ENCODE measurements at regions not wholly inside any gene's neighbourhood (a gene's known extent, or its start where the extent isn't known, plus 50 kb on each side); places are given as distances from the start of the nearest gene placed in this dataset.

GRCh38 chr6:111936718-111937117 is 63.5 kb upstream of the FYN start:
- H3F3A ChIP-seq (ENCODE audit: insufficient read depth, low read length, poor library complexity, severe bottlenecking), result no peaks in the 10 kb centered on the region
- H3K36me3 ChIP-seq (ENCODE audit: insufficient read depth, low read length), result no peaks in the 10 kb centered on the region
- no peak overlapping the region for H3K4me3 ChIP-seq (ENCODE audit: low read length)
- H3K9me3 ChIP-seq (ENCODE audit: low read length), result no peaks in the 10 kb centered on the region
- no peaks in the 10 kb centered on the region for H3K27me3 ChIP-seq (ENCODE audit: insufficient read depth, low read depth, low read length)
- no peaks in the 10 kb centered on the region for H3K79me2 ChIP-seq (replicated peaks; ENCODE audit: insufficient read depth, low read length)
- no peak for TF ChIP-seq SMC3 (conservative IDR thresholded peaks at IDR 0.05; ENCODE audit: poor library complexity)
- TF ChIP-seq RAD21 (conservative IDR thresholded peaks at IDR 0.05), result peak; percentile 17
- TF ChIP-seq POLR2AphosphoS5 (IDR thresholded peaks at IDR 0.05), result peak; percentile 72
- TF ChIP-seq CTCF (IDR thresholded peaks at IDR 0.05; ENCODE audit: poor library complexity, severe bottlenecking), result no peak
- TF ChIP-seq EP300 (conservative IDR thresholded peaks at IDR 0.05; ENCODE audit: poor library complexity, severe bottlenecking), result peak; percentile 63
- no peak for TF ChIP-seq REST (IDR thresholded peaks at IDR 0.05; ENCODE audit: borderline replicate concordance)
- H4K20me1 ChIP-seq (ENCODE audit: insufficient read depth), result no peaks in the 10 kb centered on the region
- no peak overlapping the region for H2AFZ ChIP-seq (ENCODE audit: low read depth, low read length)
- no peak overlapping the region for H3K27ac ChIP-seq (ENCODE audit: low read length)
- no peak overlapping the region for H3K4me2 ChIP-seq (ENCODE audit: low read length)
- no peaks in the 10 kb centered on the region for H3K9me2 ChIP-seq (ENCODE audit: insufficient read depth, low read length)
- no peak overlapping the region for H3K9ac ChIP-seq (ENCODE audit: low read length)

DNA sequence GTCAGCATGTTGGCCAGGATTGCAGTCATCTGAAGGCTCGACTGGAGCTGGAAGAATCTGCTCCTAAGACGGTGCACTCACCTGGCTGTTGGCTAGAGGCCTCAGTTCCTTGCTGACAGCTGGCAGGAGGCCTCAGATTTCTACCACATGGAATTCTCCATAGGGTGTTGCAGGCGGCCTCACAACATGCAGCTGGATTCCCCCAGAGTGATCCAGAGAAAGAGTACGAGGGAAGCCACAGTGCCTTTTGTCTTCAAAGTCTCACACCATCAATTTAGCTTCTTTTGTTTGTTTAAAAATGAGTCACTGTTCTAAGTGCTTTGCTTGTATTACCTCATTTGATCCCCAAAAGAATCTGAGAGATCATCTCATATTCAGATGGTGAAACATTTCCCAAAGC is 65.5 kb upstream of the FYN start:
- Histone ChIP-seq H4K20me1 (ENCODE audit: insufficient read depth) (no peaks in the 10 kb centered on the region), H3K27ac (ENCODE audit: low read length) (no peak overlapping the region), H3F3A (ENCODE audit: insufficient read depth, low read length, poor library complexity, severe bottlenecking) (no peaks in the 10 kb centered on the region), H3K79me2 (replicated peaks; ENCODE audit: insufficient read depth, low read length) (no peaks in the 10 kb centered on the region), H3K4me3 (ENCODE audit: low read length) (no peak overlapping the region), H3K9me2 (ENCODE audit: insufficient read depth, low read length) (no peaks in the 10 kb centered on the region), H3K36me3 (ENCODE audit: insufficient read depth, low read length) (no peaks in the 10 kb centered on the region), H3K9ac (ENCODE audit: low read length) (no peak overlapping the region), H3K4me2 (ENCODE audit: low read length) (no peak overlapping the region), H3K27me3 (ENCODE audit: insufficient read depth, low read depth, low read length) (no peaks in the 10 kb centered on the region), H3K9me3 (ENCODE audit: low read length) (no peaks in the 10 kb centered on the region), H2AFZ (ENCODE audit: low read depth, low read length) (no peak overlapping the region)
- TF ChIP-seq MXI1 (conservative IDR thresholded peaks at IDR 0.05; ENCODE audit: poor library complexity, severe bottlenecking) (no peak), EP300 (conservative IDR thresholded peaks at IDR 0.05; ENCODE audit: poor library complexity, severe bottlenecking) (no peak), EZH2 (IDR thresholded peaks at IDR 0.05; ENCODE audit: borderline replicate concordance, insufficient read depth, low read length, poor library complexity, severe bottlenecking) (no peak)

GRCh38 chr6:111939902-111940301 is 66.7 kb upstream of the FYN start:
- no peak overlapping the region for H3K9ac ChIP-seq (ENCODE audit: low read length)
- no peak overlapping the region for H3K4me2 ChIP-seq (ENCODE audit: low read length)
- H3F3A ChIP-seq (ENCODE audit: insufficient read depth, low read length, poor library complexity, severe bottlenecking), result no peaks in the 10 kb centered on the region
- no peaks in the 10 kb centered on the region for H3K27me3 ChIP-seq (ENCODE audit: insufficient read depth, low read depth, low read length)
- no peaks in the 10 kb centered on the region for H3K9me3 ChIP-seq (ENCODE audit: low read length)
- no peaks in the 10 kb centered on the region for H3K36me3 ChIP-seq (ENCODE audit: insufficient read depth, low read length)
- H4K20me1 ChIP-seq (ENCODE audit: insufficient read depth), result no peaks in the 10 kb centered on the region
- no peaks in the 10 kb centered on the region for H3K9me2 ChIP-seq (ENCODE audit: insufficient read depth, low read length)
- no peak overlapping the region for H3K4me3 ChIP-seq (ENCODE audit: low read length)
- H3K27ac ChIP-seq (ENCODE audit: low read length), result no peak overlapping the region
- no peaks in the 10 kb centered on the region for H3K79me2 ChIP-seq (replicated peaks; ENCODE audit: insufficient read depth, low read length)
- TF ChIP-seq TAF1 (IDR thresholded peaks at IDR 0.05; ENCODE audit: low read depth), result no peak
- TF ChIP-seq SMC3 (conservative IDR thresholded peaks at IDR 0.05; ENCODE audit: poor library complexity), result no peak
- TF ChIP-seq EP300 (conservative IDR thresholded peaks at IDR 0.05; ENCODE audit: poor library complexity, severe bottlenecking), result no peak
- no peak for TF ChIP-seq POLR2AphosphoS5 (IDR thresholded peaks at IDR 0.05)
- no peak for TF ChIP-seq CTCF (IDR thresholded peaks at IDR 0.05; ENCODE audit: poor library complexity, severe bottlenecking)
- no peak for TF ChIP-seq RAD21 (conservative IDR thresholded peaks at IDR 0.05)
- TF ChIP-seq REST (IDR thresholded peaks at IDR 0.05; ENCODE audit: borderline replicate concordance), result no peak
- no peak for TF ChIP-seq EZH2 (IDR thresholded peaks at IDR 0.05; ENCODE audit: borderline replicate concordance, insufficient read depth, low read length, poor library complexity, severe bottlenecking)
- no peak for TF ChIP-seq MXI1 (conservative IDR thresholded peaks at IDR 0.05; ENCODE audit: poor library complexity, severe bottlenecking)
- H2AFZ ChIP-seq (ENCODE audit: low read depth, low read length), result no peak overlapping the region
